Right forelimb (tissue), 1 donor: ENCODE measurements at regions not wholly inside any gene's neighbourhood (a gene's known extent, or its start where the extent isn't known, plus 50 kb on each side); places are given as distances from the start of the nearest gene placed in this dataset.
"Not testable (repeated sequence)": the region's sequence is repeated elsewhere in the genome, so short reads cannot be mapped to it uniquely, and the experiment has no call there.

Experiments
- DNase-seq: peaks from one replicate; pipeline ENCODE4 v3.0.0-alpha.2; 2018

GRCh38 chr2:111546578-111546977, 337.4 kb downstream of the ANAPC1 start:
- not testable (repeated sequence) for DNase-seq

- not testable (repeated sequence) for DNase-seq
Measured at GRCh38 chr2:111549174-111549573, 334.8 kb downstream of the ANAPC1 start.

DNA sequence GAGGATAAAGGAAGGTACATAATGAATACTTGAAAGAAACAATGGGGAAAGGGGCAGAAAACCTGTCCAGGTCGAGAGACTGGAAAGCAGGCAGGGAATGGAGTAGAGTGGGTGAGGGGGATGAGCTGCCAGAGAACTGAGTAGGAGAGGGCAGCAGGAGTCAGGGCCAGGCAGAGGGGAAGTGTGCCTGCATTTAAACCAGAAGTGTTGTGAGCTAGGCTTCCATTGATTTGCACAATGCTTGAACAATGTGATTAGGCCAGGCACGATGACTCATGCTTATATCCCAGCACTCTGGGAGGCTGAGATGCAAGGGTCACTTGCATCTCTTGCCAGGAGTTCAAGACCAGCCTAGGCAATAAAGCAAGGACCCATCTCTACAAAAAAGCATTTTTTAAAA, 332.6 kb downstream of the ANAPC1 start:
- not testable (repeated sequence) for DNase-seq

- DNase-seq = not testable (repeated sequence)
Measured at GRCh38 chr2:111552625-111553024, 331.4 kb downstream of the ANAPC1 start.

DNA sequence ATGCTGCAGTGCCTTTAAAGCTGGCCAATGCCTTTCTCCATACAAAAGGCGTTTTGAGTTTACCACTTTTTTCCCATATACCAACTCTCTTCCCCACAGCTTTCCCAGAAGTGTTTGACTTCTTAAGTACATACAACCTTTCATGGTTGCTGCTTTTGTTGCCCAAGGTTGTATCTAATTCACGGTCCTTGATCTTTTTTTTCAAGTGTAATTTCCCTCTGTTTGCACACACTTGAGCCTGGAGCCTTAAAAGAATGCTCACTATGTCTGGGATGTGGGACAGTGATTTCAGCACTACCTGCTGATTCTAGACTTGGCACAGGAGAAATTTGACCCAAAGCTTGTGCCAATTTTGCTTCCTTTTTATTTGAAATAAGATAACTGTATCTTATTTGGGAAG, 324.7 kb downstream of the ANAPC1 start:
- DNase-seq = not testable (repeated sequence)

- DNase-seq = not testable (repeated sequence)
Measured at GRCh38 chr2:111559814-111560213, 324.2 kb downstream of the ANAPC1 start.

- DNase-seq = not testable (repeated sequence)
Measured at GRCh38 chr2:111566068-111566467, 317.9 kb downstream of the ANAPC1 start.

DNA sequence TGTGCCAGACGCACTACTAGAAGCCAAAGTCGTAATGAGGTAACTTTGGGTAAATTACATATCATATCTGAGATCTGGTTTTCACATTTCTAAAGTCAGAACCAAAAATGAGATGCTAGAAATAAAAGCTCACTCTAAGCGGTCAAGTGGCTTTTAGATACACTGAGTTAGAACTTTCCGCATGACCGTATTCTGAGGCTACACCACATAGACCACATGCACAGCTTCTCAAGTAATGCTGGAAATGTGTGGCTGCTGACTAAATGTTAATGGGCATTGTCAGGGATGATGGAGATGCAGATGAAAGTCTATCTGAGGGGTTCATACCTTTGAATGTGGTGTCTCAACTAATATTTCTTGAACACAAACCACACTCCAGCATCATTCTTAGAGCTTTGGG, 316.8 kb downstream of the ANAPC1 start:
- DNase-seq = not testable (repeated sequence)

GRCh38 chr2:111569356-111570199, 314.4 kb downstream of the ANAPC1 start:
- DNase-seq = not testable (repeated sequence)

GRCh38 chr2:111570300-111571114, 313.5 kb downstream of the ANAPC1 start:
- DNase-seq = not testable (repeated sequence)

- DNase-seq = not testable (repeated sequence)
Measured at GRCh38 chr2:111574803-111575202, 309.2 kb downstream of the ANAPC1 start.

DNA sequence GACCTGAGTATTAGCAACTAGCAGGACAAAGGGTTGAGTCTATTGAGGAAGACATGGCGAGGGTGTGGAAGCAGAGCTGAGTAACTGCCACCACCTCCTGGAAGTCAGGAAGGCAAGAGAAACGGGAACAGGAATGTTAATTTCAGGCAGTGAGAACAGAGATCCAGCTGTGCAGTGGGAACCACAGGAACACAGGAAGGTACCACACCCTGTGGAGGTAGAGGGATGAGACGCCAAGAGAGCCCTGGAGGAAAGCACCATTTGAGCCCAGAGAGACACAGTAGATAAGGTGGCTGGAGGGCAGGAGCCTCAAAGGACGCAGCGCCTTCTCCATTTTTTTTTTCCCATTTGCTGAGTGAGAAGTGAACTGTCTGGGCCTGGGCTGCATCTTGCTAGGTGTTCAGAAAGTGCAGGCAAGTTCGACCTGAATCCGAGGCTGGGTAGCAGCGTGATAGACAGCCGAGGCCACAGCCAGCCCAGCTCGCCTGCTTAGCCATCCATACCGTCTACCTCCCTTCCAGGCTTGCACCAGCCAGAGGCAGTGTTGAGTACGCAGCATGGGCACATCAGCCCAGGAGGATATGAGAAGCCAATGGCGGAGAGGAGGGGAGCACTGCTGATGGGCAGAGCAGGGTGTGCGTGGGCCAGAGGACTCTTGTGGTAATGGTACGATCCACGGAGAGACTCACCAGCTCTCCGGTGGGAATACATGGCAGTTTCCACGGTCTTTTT, 306.7 kb downstream of the ANAPC1 start:
- DNase-seq = not testable (repeated sequence)

DNA sequence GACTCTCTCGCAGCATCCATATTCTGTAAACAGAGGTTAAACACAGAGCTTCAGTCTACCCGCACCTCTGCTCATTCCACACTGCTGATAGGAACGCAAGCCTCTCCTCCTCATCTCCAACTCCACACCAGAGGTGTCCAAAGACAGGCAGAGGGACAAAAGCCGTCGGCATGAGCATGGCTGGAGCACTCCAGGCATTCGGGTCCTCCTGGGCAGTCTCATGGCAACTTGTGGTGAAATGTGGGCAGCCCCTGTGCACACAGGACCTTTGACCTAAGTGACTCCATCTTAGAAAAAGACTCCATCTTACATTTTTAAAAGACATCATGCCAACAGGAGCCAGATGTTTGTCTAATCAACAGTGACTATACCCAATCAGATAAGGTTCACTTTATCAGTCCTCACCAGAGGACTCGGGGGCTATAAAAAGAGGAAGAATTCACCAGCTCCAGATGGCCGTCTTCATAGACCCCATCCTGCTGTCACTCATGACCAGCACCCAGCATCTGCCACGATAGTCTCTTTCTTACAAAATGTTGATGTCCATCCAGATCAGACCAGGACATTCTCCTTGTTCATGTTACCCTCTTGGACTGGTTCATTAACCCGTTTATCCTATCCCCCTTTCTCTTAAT, 304.4 kb downstream of the ANAPC1 start:
- DNase-seq = not testable (repeated sequence)

DNA sequence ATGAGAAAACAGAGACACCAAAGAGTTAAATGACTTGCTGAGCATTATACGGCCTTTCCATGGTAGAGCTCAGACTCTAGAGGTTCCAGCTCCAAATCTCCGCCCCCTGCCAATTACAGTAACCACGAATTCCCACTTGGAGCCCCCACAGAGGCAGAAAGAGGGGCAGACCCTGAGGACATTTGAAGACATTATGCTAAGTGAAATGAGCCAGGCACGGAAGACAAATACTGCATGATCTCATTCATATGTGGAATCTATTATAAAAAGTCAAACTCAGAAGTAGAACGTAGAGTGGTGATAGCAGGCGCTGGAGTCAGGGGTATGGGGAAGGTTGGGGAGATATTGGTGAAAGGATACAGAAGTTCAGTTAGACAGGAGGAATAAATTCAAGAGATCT, 303.4 kb downstream of the ANAPC1 start:
- DNase-seq = not testable (repeated sequence)

DNA sequence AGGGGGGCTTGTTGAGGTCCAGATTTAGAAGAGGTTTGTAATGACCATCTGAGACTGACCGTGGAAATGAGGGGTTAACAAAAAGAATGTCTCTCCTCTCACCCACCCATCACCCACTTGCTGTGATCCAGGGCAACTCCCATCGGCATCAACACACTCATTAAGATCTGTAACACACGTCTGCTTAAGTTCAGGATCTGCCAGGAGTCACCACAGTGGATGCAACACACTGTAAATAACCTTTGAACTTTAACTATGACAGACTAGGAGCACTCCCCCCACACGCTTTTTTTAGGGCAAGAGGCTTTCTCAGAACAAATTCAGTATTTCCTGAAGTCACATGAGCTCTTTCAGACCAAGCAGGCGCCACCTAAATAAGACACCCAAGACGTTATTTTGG, 301.9 kb downstream of the ANAPC1 start:
- not testable (repeated sequence) for DNase-seq

DNA sequence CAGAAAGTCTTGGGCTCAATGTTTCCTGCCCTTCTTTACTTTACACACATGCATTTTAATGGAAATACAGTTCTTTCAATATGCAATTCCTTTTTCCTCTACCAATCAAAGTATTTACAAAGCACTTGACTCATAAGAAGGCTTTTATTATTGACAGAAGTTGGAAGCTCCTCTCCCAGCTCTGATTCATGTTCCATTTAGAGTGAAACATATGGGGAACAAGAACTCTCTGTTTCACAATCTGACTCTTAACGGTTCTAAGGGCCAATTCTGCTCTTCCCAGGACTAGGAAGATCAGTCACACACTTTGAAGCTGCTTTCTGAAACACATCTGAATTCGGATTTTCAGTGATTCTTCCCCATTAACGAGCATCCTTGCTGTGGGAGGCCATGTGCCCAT, 300.5 kb downstream of the ANAPC1 start:
- not testable (repeated sequence) for DNase-seq

GRCh38 chr2:111584540-111584939, 299.5 kb downstream of the ANAPC1 start:
- not testable (repeated sequence) for DNase-seq

DNA sequence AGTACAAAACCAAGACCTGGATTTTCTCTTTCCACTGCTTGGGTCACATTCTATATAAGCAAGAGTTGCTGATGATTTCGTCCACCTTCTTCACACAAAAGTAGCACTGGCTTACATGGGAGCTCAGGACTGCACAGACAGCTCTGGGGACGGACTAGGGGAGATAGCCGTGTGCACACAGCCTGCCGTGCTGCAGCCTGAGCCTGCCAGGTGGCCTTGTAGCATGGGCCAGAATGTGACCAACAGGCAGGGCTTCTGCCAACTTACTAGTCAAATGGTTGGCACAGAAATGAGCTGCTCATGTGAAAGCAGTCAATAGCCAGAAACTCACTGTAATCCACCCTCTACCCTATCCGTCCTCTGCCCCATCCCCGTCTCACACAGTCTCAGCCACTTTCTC, 299.0 kb downstream of the ANAPC1 start:
- not testable (repeated sequence) for DNase-seq

GRCh38 chr2:111586014-111586413, 298.0 kb downstream of the ANAPC1 start:
- DNase-seq = not testable (repeated sequence)

- not testable (repeated sequence) for DNase-seq
Measured at GRCh38 chr2:111595072-111595471, 288.9 kb downstream of the ANAPC1 start.

DNA sequence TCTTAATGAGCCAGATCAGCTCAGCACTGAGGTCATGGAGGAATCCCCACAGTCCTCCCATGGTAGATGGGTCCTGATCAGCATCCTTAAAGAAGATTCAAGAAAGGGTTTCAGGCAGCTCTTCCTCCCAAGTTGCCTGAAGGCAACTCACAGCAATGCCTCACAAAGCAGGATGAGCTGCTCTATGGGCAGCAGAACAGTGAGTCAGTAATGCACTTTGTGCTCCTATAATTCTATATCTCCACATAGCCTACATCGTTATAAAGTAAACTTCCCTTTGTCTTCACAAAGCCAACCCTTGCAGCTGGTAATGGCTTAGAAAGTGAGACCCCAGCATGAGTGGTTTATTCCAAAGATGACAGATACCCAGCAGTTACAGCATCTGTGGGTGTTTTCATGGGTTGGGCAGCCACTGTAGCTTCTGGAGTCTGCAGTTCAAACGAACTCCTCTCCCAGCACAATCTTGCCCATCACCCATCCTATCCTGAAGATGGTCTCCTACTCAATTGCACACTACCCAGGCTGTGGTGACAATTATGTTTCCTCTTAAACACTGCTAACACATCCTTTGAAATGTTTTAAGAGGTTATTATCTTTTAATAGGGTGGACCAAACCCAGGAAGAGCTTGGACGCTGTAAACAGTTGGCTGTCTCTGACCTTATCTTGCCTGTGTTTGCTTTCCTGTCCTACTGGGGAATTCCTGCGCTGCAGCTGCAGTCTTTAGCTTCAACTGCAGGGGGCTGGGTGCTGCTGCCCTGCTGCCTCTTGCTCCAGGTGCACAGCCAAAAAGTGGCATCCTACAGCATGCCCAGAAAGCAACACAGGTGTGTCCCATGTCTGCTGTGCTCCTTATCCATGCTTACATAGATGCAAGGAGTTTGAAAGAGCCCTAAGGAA, 286.9 kb downstream of the ANAPC1 start:
- DNase-seq = not testable (repeated sequence)
